ENCODE measurements at regions not wholly inside any gene's neighbourhood (a gene's known extent, or its start where the extent isn't known, plus 50 kb on each side); places are given as distances from the start of the nearest gene placed in this dataset.

DNA sequence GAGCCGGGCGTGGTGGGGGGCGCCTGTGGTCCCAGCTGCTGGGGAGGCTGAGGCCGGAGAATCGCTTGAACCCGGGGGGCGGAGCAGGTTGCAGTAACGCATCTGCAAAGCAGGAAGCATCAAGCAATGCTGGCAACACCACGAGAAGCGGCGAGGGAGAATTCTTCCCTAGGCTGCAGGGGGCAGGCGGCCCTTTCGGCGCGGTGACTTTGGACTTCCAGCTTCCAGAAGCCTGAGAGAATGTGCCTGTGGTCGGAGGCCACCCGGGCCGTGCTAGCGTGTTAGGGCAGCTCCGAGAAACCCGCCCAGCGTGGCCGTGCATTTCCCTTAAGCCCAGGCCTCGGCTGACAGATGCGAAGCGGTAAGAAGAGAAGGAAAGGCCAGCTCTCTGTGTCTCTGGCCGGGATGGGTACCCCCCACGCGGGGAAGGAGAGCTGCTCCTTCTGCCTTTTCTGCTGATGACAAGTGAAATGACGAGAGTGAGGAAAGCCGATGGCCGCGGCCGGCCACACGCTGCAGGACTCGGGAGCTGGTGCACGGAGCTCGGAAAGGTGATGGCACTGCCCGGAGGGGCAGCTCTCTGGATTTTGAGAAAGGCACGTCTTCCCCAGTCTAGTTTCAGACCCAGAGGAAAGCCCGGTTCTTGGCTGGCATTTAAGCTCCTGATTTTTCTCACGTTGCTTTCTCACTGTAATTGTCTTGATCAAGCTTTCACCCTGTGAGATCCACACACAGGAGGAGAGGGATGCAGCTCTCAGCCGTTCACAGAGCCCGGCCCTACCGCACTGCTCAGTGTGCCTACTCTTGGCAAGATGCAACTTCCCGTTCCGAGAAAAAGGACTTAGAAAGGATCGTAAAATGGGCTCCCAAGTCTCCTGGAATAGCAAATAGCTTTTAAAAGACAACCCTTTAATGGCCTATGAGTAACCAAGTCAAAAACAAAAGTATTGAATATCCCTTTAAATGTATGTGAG lies 68.3 kb upstream of the EXOC2 start:
- Histone ChIP-seq H3F3A (ENCODE audit: insufficient read depth) (no peaks in the 10 kb centered on the region), H4K20me1 (ENCODE audit: insufficient read depth) (no peaks in the 10 kb centered on the region), H3K9ac (no peak overlapping the region), H3K9me3 (ENCODE audit: low read depth) (no peaks in the 10 kb centered on the region), H3K27me3 (replicated peaks; ENCODE audit: insufficient read depth) (no peaks in the 10 kb centered on the region; the same call in none of the 2 replicates), H3K79me2 (ENCODE audit: insufficient read depth) (no peaks in the 10 kb centered on the region), H3K4me1 (ENCODE audit: insufficient read depth) (no peaks in the 10 kb centered on the region), H2AFZ (peak overlapping the region; percentile 52), H3K27ac (no peak overlapping the region), H3K4me2 (ENCODE audit: unreplicated experiment) (peak overlapping the region; percentile 62), H3K9me2 (ENCODE audit: insufficient read depth) (no peaks in the 10 kb centered on the region), H3K36me3 (ENCODE audit: low read depth) (no peaks in the 10 kb centered on the region), H3K4me3 (peak overlapping the region; percentile 42)
- peak; percentile 4 for DNase-seq
- in situ Hi-C loops (cut with MboI) = no loop called here
- WGBS, 2 experiments (ENCODE audit: low coverage in 1 of 2, low lambda C conversion rate in 2 of 2, missing lambda C conversion rate in 2 of 2) = 74% methylated on average over 39 to 48 of the region's 48 CpGs
- TF ChIP-seq EZH2phosphoT487 (IDR thresholded peaks at IDR 0.05; ENCODE audit: insufficient read depth, low read depth) (no peak), EZH2 (IDR thresholded peaks at IDR 0.05; ENCODE audit: insufficient read depth, poor library complexity, severe bottlenecking) (no peak)

DNA sequence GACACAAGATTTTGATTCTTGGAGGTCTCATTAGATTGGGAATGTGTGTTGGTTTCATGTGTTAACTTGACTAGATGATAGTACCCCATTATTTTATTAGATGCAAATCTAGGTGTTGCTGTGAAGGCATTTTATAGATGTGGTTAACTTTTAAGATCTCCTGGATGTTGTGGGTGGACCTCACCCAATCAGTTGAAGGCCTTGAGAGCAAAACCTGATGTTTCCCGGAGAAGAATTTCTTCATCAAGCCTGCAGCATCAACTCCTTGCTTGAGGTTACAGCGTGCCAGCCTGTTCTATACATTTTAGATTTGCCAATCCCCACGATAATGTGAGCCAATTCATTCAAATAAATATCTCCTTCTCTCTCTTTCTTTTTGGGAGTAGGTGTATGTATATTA lies 66.8 kb upstream of the EXOC2 start:
- in situ Hi-C loops (cut with MboI) = no loop called here
- no peaks in the 10 kb centered on the region for H3K9me2 ChIP-seq (ENCODE audit: insufficient read depth)
- no peaks in the 10 kb centered on the region; the same call in 1 of the 2 replicates for H3K27me3 ChIP-seq (replicated peaks; ENCODE audit: insufficient read depth)

DNA sequence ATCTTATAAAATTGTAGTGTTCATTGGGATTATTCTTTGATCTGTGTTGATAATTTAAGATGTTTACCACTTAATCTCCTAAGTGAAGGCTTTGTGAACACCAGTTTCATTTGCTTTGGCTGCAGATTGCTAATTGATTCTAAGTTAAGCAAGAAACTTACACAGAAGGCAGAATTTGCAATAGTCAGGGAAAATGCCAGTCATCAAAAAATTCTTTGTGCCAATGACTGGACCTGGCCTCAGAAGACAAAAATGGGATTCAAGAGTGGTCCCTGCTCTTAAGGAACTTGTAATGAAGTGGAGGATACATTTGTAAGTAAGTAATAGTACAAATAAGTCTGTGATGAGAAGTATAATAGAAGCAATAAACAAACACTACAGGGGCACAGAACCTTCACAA lies 63.3 kb upstream of the EXOC2 start:
- no peaks in the 10 kb centered on the region for H3K36me3 ChIP-seq (ENCODE audit: low read depth)
- H3K4me1 ChIP-seq (ENCODE audit: insufficient read depth) = no peaks in the 10 kb centered on the region
- no peak overlapping the region for H3K27ac ChIP-seq
- DNase-seq = no peak
- no peak overlapping the region for H3K4me2 ChIP-seq (ENCODE audit: unreplicated experiment)
- no peak overlapping the region for H2AFZ ChIP-seq
- H3K9me2 ChIP-seq (ENCODE audit: insufficient read depth) = no peaks in the 10 kb centered on the region
- H3F3A ChIP-seq (ENCODE audit: insufficient read depth) = no peaks in the 10 kb centered on the region
- no peak overlapping the region for H3K9ac ChIP-seq
- H3K4me3 ChIP-seq = no peak overlapping the region
- H4K20me1 ChIP-seq (ENCODE audit: insufficient read depth) = no peaks in the 10 kb centered on the region
- no peaks in the 10 kb centered on the region for H3K79me2 ChIP-seq (ENCODE audit: insufficient read depth)
- H3K27me3 ChIP-seq (replicated peaks; ENCODE audit: insufficient read depth) = no peaks in the 10 kb centered on the region
- in situ Hi-C loops (cut with MboI) = no loop called here
- no peaks in the 10 kb centered on the region for H3K9me3 ChIP-seq (ENCODE audit: low read depth)
- TF ChIP-seq EZH2phosphoT487 (IDR thresholded peaks at IDR 0.05; ENCODE audit: insufficient read depth, low read depth) (no peak), EZH2 (IDR thresholded peaks at IDR 0.05; ENCODE audit: insufficient read depth, poor library complexity, severe bottlenecking) (no peak)

More for the DNA sequence above, 66.8 kb upstream of the EXOC2 start:
- WGBS, 2 experiments (ENCODE audit: low coverage in 1 of 2, low lambda C conversion rate in 2 of 2, missing lambda C conversion rate in 2 of 2) = 58 to 69% methylated on average over 3 of the region's 3 CpGs
- no peak for DNase-seq
- Histone ChIP-seq H3K79me2 (ENCODE audit: insufficient read depth) (no peaks in the 10 kb centered on the region), H2AFZ (no peak overlapping the region), H3K4me3 (no peak overlapping the region), H3K9me3 (ENCODE audit: low read depth) (no peaks in the 10 kb centered on the region), H3K9ac (no peak overlapping the region), H3K27ac (no peak overlapping the region), H3K4me1 (ENCODE audit: insufficient read depth) (no peaks in the 10 kb centered on the region), H3K36me3 (ENCODE audit: low read depth) (no peaks in the 10 kb centered on the region), H4K20me1 (ENCODE audit: insufficient read depth) (no peaks in the 10 kb centered on the region), H3K4me2 (ENCODE audit: unreplicated experiment) (no peak overlapping the region), H3F3A (ENCODE audit: insufficient read depth) (no peaks in the 10 kb centered on the region)
- TF ChIP-seq EZH2phosphoT487 (IDR thresholded peaks at IDR 0.05; ENCODE audit: insufficient read depth, low read depth) (no peak), EZH2 (IDR thresholded peaks at IDR 0.05; ENCODE audit: insufficient read depth, poor library complexity, severe bottlenecking) (no peak)

DNA sequence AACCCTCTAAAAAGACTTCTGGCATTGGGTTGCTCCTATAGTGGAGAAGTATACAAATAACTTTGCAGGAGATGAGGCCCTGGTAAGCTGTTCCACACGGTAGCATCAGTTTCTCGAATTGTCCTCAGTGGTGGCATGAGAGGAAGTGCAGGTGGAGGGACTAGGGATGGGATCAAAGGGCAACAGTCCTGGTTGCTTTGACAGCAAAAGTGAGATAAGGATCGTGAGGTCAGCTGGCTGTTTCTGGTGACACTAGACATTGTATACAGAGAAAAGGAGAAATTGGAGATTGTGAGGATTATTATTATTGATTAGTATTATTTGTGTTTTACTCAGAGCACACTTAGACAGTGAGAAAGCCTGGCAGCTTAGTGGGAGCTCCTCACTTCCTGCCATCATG lies 61.3 kb upstream of the EXOC2 start:
- Histone ChIP-seq H3K36me3 (ENCODE audit: low read depth) (no peaks in the 10 kb centered on the region), H3K9me3 (ENCODE audit: low read depth) (no peaks in the 10 kb centered on the region), H3K4me2 (ENCODE audit: unreplicated experiment) (no peak overlapping the region), H3K4me3 (no peak overlapping the region), H3F3A (ENCODE audit: insufficient read depth) (no peaks in the 10 kb centered on the region), H3K9ac (no peak overlapping the region), H2AFZ (no peak overlapping the region), H3K27ac (no peak overlapping the region), H3K9me2 (ENCODE audit: insufficient read depth) (no peaks in the 10 kb centered on the region), H3K27me3 (replicated peaks; ENCODE audit: insufficient read depth) (0 out of 2 replicates have a peak, but pooled peaks cover 1% of the 10 kb centered on the region), H3K79me2 (ENCODE audit: insufficient read depth) (no peaks in the 10 kb centered on the region), H3K4me1 (ENCODE audit: insufficient read depth) (no peaks in the 10 kb centered on the region), H4K20me1 (ENCODE audit: insufficient read depth) (no peaks in the 10 kb centered on the region)
- WGBS, 2 experiments (ENCODE audit: low coverage in 1 of 2, low lambda C conversion rate in 2 of 2, missing lambda C conversion rate in 2 of 2) = 63 to 66% methylated on average over 3 of the region's 3 CpGs
- in situ Hi-C loops (cut with MboI) = no loop called here
- DNase-seq = no peak
- TF ChIP-seq EZH2phosphoT487 (IDR thresholded peaks at IDR 0.05; ENCODE audit: insufficient read depth, low read depth) (no peak), EZH2 (IDR thresholded peaks at IDR 0.05; ENCODE audit: insufficient read depth, poor library complexity, severe bottlenecking) (no peak)

Data from GM23248 (cell line).